ENCODE measurements at regions not wholly inside any gene's neighbourhood (a gene's known extent, or its start where the extent isn't known, plus 50 kb on each side); places are given as distances from the start of the nearest gene placed in this dataset.

DNA sequence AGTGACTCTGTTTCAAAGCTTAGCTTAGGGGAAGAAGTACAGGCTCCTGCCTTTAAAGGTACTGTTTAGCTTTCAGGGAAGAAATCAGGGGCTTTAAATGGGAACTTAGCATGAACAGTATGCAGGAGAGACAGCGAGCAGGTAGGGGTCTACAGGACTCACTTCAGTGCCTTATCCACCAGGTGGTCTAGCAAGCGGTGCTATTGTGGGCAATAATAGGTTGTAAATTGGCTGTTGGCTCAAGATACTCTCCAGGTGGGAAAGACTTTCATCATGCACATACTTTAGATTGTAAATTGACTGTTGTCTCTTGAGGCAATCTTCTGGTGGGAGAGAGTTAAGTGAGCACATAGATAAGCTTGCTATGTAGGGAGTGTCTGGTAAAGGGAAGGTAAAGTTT, 358.6 kb upstream of the DLGAP1 start:
- TF ChIP-seq, protein P1, sequence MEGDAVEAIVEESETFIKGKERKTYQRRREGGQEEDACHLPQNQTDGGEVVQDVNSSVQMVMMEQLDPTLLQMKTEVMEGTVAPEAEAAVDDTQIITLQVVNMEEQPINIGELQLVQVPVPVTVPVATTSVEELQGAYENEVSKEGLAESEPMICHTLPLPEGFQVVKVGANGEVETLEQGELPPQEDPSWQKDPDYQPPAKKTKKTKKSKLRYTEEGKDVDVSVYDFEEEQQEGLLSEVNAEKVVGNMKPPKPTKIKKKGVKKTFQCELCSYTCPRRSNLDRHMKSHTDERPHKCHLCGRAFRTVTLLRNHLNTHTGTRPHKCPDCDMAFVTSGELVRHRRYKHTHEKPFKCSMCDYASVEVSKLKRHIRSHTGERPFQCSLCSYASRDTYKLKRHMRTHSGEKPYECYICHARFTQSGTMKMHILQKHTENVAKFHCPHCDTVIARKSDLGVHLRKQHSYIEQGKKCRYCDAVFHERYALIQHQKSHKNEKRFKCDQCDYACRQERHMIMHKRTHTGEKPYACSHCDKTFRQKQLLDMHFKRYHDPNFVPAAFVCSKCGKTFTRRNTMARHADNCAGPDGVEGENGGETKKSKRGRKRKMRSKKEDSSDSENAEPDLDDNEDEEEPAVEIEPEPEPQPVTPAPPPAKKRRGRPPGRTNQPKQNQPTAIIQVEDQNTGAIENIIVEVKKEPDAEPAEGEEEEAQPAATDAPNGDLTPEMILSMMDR (conservative IDR thresholded peaks at IDR 0.05 in 1 of 2, IDR thresholded peaks at IDR 0.05 in 1 of 2; ENCODE audit: extremely low read depth in 1 of 2, insufficient read depth in 1 of 2, low read depth in 1 of 2, low read length in 2 of 2), result no peak
- no peak for TF ChIP-seq EZH2 (IDR thresholded peaks at IDR 0.05; ENCODE audit: borderline replicate concordance, low read length)
